ENCODE measurements at regions not wholly inside any gene's neighbourhood (a gene's known extent, or its start where the extent isn't known, plus 50 kb on each side); places are given as distances from the start of the nearest gene placed in this dataset.

DNA sequence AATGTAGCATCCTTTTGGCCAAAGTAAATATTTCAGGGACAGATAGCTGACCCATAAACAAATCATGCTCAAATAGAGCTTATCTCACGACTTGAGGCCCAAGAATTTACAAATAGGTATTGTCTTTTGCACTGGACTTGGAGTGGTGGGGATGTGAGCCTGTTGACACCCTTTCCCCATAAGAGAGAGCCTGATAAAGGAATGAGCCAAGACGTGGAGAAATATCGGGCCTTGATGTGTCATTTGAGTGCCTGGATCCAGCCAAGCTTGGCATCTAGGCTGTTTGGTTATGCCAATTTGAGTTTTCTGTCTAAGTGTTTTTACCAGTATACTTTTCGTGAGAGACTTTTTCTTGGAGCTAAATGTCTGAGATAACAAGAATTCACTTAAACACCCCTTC is 112.9 kb upstream of the RGMA start:
- TF ChIP-seq, protein P1, sequence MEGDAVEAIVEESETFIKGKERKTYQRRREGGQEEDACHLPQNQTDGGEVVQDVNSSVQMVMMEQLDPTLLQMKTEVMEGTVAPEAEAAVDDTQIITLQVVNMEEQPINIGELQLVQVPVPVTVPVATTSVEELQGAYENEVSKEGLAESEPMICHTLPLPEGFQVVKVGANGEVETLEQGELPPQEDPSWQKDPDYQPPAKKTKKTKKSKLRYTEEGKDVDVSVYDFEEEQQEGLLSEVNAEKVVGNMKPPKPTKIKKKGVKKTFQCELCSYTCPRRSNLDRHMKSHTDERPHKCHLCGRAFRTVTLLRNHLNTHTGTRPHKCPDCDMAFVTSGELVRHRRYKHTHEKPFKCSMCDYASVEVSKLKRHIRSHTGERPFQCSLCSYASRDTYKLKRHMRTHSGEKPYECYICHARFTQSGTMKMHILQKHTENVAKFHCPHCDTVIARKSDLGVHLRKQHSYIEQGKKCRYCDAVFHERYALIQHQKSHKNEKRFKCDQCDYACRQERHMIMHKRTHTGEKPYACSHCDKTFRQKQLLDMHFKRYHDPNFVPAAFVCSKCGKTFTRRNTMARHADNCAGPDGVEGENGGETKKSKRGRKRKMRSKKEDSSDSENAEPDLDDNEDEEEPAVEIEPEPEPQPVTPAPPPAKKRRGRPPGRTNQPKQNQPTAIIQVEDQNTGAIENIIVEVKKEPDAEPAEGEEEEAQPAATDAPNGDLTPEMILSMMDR (IDR thresholded peaks at IDR 0.05; ENCODE audit: unreplicated experiment), result no peak

DNA sequence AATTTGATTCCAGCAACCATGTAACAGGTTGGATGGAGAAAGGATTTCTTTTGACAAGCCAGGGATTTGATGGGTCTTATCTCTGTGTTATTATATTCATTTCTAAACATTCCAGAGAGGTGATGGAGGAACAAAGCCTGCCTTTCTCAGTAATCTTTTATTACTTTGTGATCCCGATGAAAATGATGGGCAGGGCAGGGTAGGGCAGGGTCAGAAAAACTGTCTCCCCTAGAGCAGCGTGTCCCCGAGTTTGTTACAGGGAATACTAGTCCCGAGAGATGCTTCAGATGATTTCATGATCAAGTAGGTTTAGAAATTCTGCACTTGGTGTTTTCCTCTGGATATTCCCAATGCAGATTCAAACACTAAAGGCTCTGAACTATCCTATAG is 111.8 kb upstream of the RGMA start:
- Mint-ChIP-seq H3K27me3 (ENCODE audit: unreplicated experiment) (peaks cover 60% of the 10 kb centered on the region), H3K27ac (ENCODE audit: unreplicated experiment) (no peak overlapping the region), H3K36me3 (ENCODE audit: insufficient read depth, unreplicated experiment) (no peaks in the 10 kb centered on the region), H3K4me3 (ENCODE audit: low read depth, unreplicated experiment) (no peak overlapping the region), H3K4me1 (ENCODE audit: low read depth, unreplicated experiment) (no peaks in the 10 kb centered on the region), H3K9me3 (ENCODE audit: low read depth, unreplicated experiment) (peaks cover 5% of the 10 kb centered on the region)
- no peak for DNase-seq
- CTCF ChIA-PET, result no interaction called here
- no TSS peak for BruUV-seq (replicated peaks)
- TF ChIP-seq, protein P1 (IDR thresholded peaks at IDR 0.05; ENCODE audit: unreplicated experiment), result no peak
- intact Hi-C loops (cut with micrococcal nuclease; ENCODE audit: unreplicated experiment), result no loop called here

More for the DNA sequence above, 112.9 kb upstream of the RGMA start:
- intact Hi-C loops (cut with micrococcal nuclease; ENCODE audit: unreplicated experiment), result no loop called here
- Mint-ChIP-seq H3K36me3 (ENCODE audit: insufficient read depth, unreplicated experiment) (no peaks in the 10 kb centered on the region), H3K4me3 (ENCODE audit: low read depth, unreplicated experiment) (no peak overlapping the region), H3K27ac (ENCODE audit: unreplicated experiment) (no peak overlapping the region), H3K9me3 (ENCODE audit: low read depth, unreplicated experiment) (peaks cover 5% of the 10 kb centered on the region), H3K27me3 (ENCODE audit: unreplicated experiment) (peaks cover 68% of the 10 kb centered on the region), H3K4me1 (ENCODE audit: low read depth, unreplicated experiment) (no peaks in the 10 kb centered on the region)
- no TSS peak for BruUV-seq (replicated peaks)
- CTCF ChIA-PET, result no interaction called here
- no peak for DNase-seq

DNA sequence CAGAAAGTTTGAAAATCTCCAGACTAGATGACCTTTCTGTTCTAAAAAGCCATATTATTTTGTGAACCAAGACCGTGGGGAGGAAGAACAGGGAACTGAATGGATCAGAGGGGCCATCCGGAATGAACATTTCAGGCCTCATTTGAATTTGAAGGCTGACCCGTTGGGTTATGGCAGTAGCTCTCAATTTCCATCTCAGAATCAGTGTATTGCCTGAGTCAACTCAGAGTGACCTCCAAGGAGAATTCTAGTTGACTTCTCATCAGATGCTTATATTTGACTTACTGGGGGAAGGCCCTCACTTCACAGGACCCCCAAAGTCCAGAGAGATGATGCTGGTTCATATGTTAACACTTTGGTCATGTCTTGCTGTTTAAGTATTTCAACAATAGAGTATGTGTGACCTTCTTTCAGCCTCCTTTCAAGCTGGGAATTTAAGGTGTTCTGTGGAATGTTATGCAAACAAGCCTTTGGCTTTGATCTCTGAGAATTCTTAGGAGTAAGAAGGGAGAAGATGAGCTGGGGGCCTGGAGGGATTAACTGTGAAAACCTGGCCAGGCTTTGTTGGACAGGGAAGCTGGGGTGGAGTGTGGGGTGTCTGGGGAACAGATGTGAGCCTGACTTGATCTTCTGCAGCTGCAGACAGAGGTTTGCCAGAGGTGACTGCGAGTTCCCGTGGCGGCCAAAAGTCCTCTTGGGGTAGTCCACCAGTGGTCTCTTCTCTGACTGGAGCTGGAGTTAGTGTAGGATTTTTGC is 111.2 kb upstream of the RGMA start:
- TF ChIP-seq, protein P1 (IDR thresholded peaks at IDR 0.05; ENCODE audit: unreplicated experiment), result no peak
- BruUV-seq (replicated peaks), result no TSS peak
- H3K36me3 Mint-ChIP-seq (ENCODE audit: insufficient read depth, unreplicated experiment), result no peaks in the 10 kb centered on the region
- H3K4me1 Mint-ChIP-seq (ENCODE audit: low read depth, unreplicated experiment), result no peaks in the 10 kb centered on the region
- H3K27me3 Mint-ChIP-seq (ENCODE audit: unreplicated experiment), result peaks cover 55% of the 10 kb centered on the region
- no peak overlapping the region for H3K27ac Mint-ChIP-seq (ENCODE audit: unreplicated experiment)
- CTCF ChIA-PET, result no interaction called here
- no peak overlapping the region for H3K4me3 Mint-ChIP-seq (ENCODE audit: low read depth, unreplicated experiment)
- DNase-seq, result no peak
- H3K9me3 Mint-ChIP-seq (ENCODE audit: low read depth, unreplicated experiment), result peaks cover 2% of the 10 kb centered on the region
- intact Hi-C loops (cut with micrococcal nuclease; ENCODE audit: unreplicated experiment), result no loop called here

DNA sequence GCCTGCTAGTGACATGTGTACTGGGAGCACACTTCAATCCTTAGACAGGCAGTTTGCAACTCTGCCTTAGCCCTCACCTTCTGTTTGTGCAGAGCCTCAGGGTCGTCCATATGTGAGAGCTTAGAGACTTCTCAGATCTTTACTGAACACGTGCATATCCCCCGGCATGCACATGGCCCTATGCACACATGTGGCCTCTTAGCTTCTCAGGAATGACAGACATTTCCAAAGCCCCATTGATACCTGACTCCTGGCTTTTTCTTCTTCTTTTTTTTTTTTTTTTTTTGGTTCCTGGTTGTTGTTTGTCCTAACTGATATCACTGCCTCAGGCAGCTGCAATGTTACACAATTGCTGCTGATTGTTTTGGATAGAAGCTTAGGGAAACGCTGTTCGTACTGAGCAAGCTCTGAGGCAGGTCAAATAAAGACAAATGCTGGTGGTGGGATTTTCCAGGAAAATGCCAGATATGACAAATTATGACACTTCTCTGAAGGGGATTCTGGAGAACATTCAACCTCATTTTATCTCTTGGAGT is 107.2 kb upstream of the RGMA start:
- DNase-seq, result no peak
- BruUV-seq (replicated peaks), result no TSS peak
- H3K4me1 Mint-ChIP-seq (ENCODE audit: low read depth, unreplicated experiment), result no peaks in the 10 kb centered on the region
- H3K36me3 Mint-ChIP-seq (ENCODE audit: insufficient read depth, unreplicated experiment), result no peaks in the 10 kb centered on the region
- TF ChIP-seq, protein P1 (IDR thresholded peaks at IDR 0.05; ENCODE audit: unreplicated experiment), result no peak
- intact Hi-C loops (cut with micrococcal nuclease; ENCODE audit: unreplicated experiment), result no loop called here
- CTCF ChIA-PET, result interaction anchor here (1.0 kb wide), 1 partner anchor 108 kb away, joined by 3 read pairs; no protein-coding TSS in a partner anchor
- peaks cover 50% of the 10 kb centered on the region for H3K27me3 Mint-ChIP-seq (ENCODE audit: unreplicated experiment)
- no peaks in the 10 kb centered on the region for H3K9me3 Mint-ChIP-seq (ENCODE audit: low read depth, unreplicated experiment)
- H3K27ac Mint-ChIP-seq (ENCODE audit: unreplicated experiment), result no peak overlapping the region
- H3K4me3 Mint-ChIP-seq (ENCODE audit: low read depth, unreplicated experiment), result no peak overlapping the region
